ENCODE measurements at regions not wholly inside any gene's neighbourhood (a gene's known extent, or its start where the extent isn't known, plus 50 kb on each side); places are given as distances from the start of the nearest gene placed in this dataset.

DNA sequence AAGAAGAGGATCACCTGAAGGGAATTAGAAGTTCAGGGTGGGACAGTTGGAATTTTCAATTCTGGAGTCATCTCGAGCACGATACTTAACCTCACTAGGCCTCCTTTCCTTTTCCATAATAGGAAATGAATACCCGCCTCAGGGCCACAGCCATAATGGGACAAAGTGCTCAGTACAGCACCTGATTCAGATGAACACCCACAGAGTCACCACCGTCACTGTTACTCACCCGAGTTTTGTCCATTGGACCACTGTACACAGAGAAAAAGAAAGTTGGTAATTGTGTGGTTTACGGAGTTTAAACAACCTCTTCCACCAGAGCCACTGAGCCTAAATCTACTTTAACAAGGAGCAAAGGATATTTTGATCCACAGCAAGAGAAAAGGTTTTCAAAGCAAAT lies 122.0 kb upstream of the NDUFV2 start:
- H3K9me3 ChIP-seq, result no peaks in the 10 kb centered on the region
- no peak for TF ChIP-seq CTCF (IDR thresholded peaks at IDR 0.05)
- H3K4me3 ChIP-seq, result no peak overlapping the region
- H3K4me1 ChIP-seq, result no peaks in the 10 kb centered on the region
- H3K27me3 ChIP-seq, result no peaks in the 10 kb centered on the region
- no peaks in the 10 kb centered on the region for H3K36me3 ChIP-seq
- no peak overlapping the region for H3K27ac ChIP-seq
- DNase-seq (ENCODE audit: low spot score), result no peak

DNA sequence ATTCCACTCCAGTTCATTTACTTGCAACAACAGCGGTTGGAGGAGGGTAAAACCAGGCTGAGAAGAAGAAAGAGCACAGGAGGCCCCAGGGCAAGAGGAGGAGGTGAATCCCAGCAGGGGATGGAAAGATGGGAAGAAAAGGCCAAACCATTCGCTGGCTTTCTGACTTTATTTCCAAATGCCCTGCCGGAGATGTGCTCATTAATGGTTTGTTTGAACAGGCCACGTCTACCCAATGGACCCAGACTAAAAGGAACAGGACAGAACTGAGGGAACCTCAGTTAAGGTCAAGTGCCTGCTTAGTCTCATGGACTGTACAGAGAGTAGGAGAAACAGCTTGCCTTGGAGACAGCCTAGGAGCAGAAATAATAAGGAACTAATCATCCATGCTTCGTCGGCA lies 121.6 kb upstream of the NDUFV2 start:
- H3K4me1 ChIP-seq, result no peaks in the 10 kb centered on the region
- TF ChIP-seq CTCF (IDR thresholded peaks at IDR 0.05), result no peak
- no peaks in the 10 kb centered on the region for H3K27me3 ChIP-seq
- H3K4me3 ChIP-seq, result no peak overlapping the region
- no peaks in the 10 kb centered on the region for H3K9me3 ChIP-seq
- no peak overlapping the region for H3K27ac ChIP-seq
- H3K36me3 ChIP-seq, result no peaks in the 10 kb centered on the region
- no peak for DNase-seq (ENCODE audit: low spot score)

DNA sequence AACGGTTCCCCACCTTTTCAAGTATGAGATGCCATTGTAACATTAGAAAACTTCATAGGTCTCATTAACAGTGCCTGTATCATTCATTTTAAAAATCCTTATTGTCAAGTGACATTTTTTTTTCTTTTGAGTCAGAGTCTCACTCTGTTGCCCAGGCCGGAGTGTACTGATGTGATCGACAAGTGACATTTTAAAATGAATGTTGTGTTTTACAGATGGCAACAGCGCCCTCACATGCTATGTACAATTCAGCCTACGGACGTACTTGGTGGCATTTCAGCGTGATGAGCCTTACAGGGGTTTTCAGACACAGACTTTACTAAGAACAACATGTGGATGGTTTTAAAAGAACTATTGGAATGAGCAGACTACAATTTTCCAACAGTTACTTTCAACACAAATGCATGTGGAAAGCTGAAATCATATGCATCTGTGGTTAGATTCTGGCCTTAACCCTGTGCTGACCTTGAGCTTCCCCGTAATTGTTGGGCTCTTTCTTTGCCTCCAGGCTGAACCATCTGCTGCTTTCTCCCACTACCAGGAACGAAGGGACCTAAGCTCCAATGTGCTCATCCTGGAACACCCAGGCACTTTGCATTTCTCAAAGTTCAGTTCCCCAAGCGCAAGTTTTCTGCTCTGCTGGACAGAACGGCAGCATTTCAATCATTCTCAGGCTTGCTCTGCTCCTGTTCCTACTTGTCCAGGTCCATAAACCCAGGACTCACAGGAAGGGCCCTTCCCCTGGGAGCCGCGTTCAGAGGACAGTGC lies 119.9 kb upstream of the NDUFV2 start:
- Histone ChIP-seq H3K27me3 (no peaks in the 10 kb centered on the region), H3K27ac (no peak overlapping the region), H3K4me3 (no peak overlapping the region), H3K4me1 (no peaks in the 10 kb centered on the region), H3K36me3 (no peaks in the 10 kb centered on the region), H3K9me3 (no peaks in the 10 kb centered on the region)
- TF ChIP-seq CTCF (IDR thresholded peaks at IDR 0.05), result peak in 1 of 2 donors; percentile 53
- no peak for DNase-seq (ENCODE audit: low spot score)

- Histone ChIP-seq H3K27me3 (no peaks in the 10 kb centered on the region), H3K27ac (no peak overlapping the region)
Observed at GRCh38 chr18:8983195-8983594, 119.3 kb upstream of the NDUFV2 start.

GRCh38 chr18:8984131-8984721 lies 118.3 kb upstream of the NDUFV2 start:
- Histone ChIP-seq H3K4me1 (no peaks in the 10 kb centered on the region), H3K27me3 (no peaks in the 10 kb centered on the region), H3K27ac (no peak overlapping the region), H3K4me3 (no peak overlapping the region), H3K9me3 (no peaks in the 10 kb centered on the region), H3K36me3 (no peaks in the 10 kb centered on the region)
- no peak for TF ChIP-seq CTCF (IDR thresholded peaks at IDR 0.05)
- DNase-seq (ENCODE audit: low spot score), result no peak

More at GRCh38 chr18:8983195-8983594, 119.3 kb upstream of the NDUFV2 start:
- no peak for DNase-seq (ENCODE audit: low spot score)
- Histone ChIP-seq H3K4me3 (no peak overlapping the region), H3K9me3 (no peaks in the 10 kb centered on the region), H3K36me3 (no peaks in the 10 kb centered on the region), H3K4me1 (no peaks in the 10 kb centered on the region)
- no peak for TF ChIP-seq CTCF (IDR thresholded peaks at IDR 0.05)
